Medulla oblongata (tissue), 1 donor: ENCODE measurements at regions not wholly inside any gene's neighbourhood (a gene's known extent, or its start where the extent isn't known, plus 50 kb on each side); places are given as distances from the start of the nearest gene placed in this dataset.

Source experiments
- DNase-seq: peaks from one replicate; pipeline ENCODE4 v3.0.0-alpha.2; 2015; ENCODE audit errors: extremely low spot score

- no peak for DNase-seq
Observed at GRCh38 chr7:114128880-114129279, 210.1 kb upstream of the PPP1R3A start.

GRCh38 chr7:114126095-114126494, 207.3 kb upstream of the PPP1R3A start:
- no peak for DNase-seq

- DNase-seq, result no peak
Observed at GRCh38 chr7:114112806-114113205, 194.0 kb upstream of the PPP1R3A start.

- DNase-seq, result no peak
Observed at GRCh38 chr7:114110666-114111065, 191.9 kb upstream of the PPP1R3A start.

GRCh38 chr7:114109721-114110120, 190.9 kb upstream of the PPP1R3A start:
- DNase-seq, result no peak

GRCh38 chr7:114109304-114109703, 190.5 kb upstream of the PPP1R3A start:
- DNase-seq, result no peak

GRCh38 chr7:114108510-114108909, 189.7 kb upstream of the PPP1R3A start:
- no peak for DNase-seq

- no peak for DNase-seq
Observed at GRCh38 chr7:114107522-114107921, 188.7 kb upstream of the PPP1R3A start.

- DNase-seq, result no peak
Observed at GRCh38 chr7:114104035-114104434, 185.2 kb upstream of the PPP1R3A start.

- no peak for DNase-seq
Observed at GRCh38 chr7:114102996-114103395, 184.2 kb upstream of the PPP1R3A start.

- no peak for DNase-seq
Observed at GRCh38 chr7:114102131-114102530, 183.3 kb upstream of the PPP1R3A start.

GRCh38 chr7:114100810-114101209, 182.0 kb upstream of the PPP1R3A start:
- no peak for DNase-seq

- DNase-seq, result no peak
Observed at GRCh38 chr7:114099337-114099736, 180.5 kb upstream of the PPP1R3A start.

GRCh38 chr7:114095885-114096284, 177.1 kb upstream of the PPP1R3A start:
- DNase-seq, result no peak

- no peak for DNase-seq
Observed at GRCh38 chr7:114088470-114088940, 169.7 kb upstream of the PPP1R3A start.

- DNase-seq, result no peak
Observed at GRCh38 chr7:114087653-114088469, 169.1 kb upstream of the PPP1R3A start.

GRCh38 chr7:114086914-114087652, 168.3 kb upstream of the PPP1R3A start:
- peak; percentile 12 for DNase-seq

- DNase-seq, result no peak
Observed at GRCh38 chr7:114086537-114086913, 167.7 kb upstream of the PPP1R3A start.

GRCh38 chr7:114085592-114086501, 167.0 kb upstream of the PPP1R3A start:
- DNase-seq, result peak; percentile 79

GRCh38 chr7:114085313-114085591, 166.4 kb upstream of the PPP1R3A start:
- DNase-seq, result no peak

GRCh38 chr7:114084472-114085312, 165.9 kb upstream of the PPP1R3A start:
- DNase-seq, result peak; percentile 32
